Neutrophil (primary cell): ENCODE measurements at regions not wholly inside any gene's neighbourhood (a gene's known extent, or its start where the extent isn't known, plus 50 kb on each side); places are given as distances from the start of the nearest gene placed in this dataset.

Experiments
- H3K27ac ChIP-seq: fragments of 200-600 bp; sonication (generic); 2 replicates; pipeline ENCODE4 v1.5.1; 2016; ENCODE audit warnings: mild to moderate bottlenecking, moderate library complexity
- H3K27me3 ChIP-seq: fragments of 200-600 bp; sonication (generic); 2 replicates; pipeline ENCODE4 v1.6.0; 2016; ENCODE audit warnings: mild to moderate bottlenecking
- H3K36me3 ChIP-seq: fragments of 200-600 bp; sonication (generic); 2 replicates; pipeline ENCODE4 v1.5.1; 2017
- H3K4me1 ChIP-seq, 2 experiments: fragments of 200-600 bp in 1 of 2; sonication (generic) in 1 of 2; 1 replicate in 1 of 2; 2 replicates in 1 of 2; pipeline versions ENCODE4 v1.5.1 to v1.6.1; 2013 to 2016; ENCODE audit warnings: low read depth in 1 of 2, low read length in 1 of 2, mild to moderate bottlenecking in 1 of 2, moderate library complexity in 1 of 2; ENCODE audit not compliant: control insufficient read depth in 1 of 2, insufficient read depth in 1 of 2
- H3K4me3 ChIP-seq, 2 experiments: fragments of 200-600 bp in 1 of 2; sonication (generic) in 1 of 2; 1 replicate in 1 of 2; 2 replicates in 1 of 2; pipeline ENCODE4 v1.5.1; 2013 to 2016; ENCODE audit warnings: low read depth in 1 of 2, low read length in 1 of 2, mild to moderate bottlenecking in 1 of 2, moderate library complexity in 1 of 2
- H3K9me3 ChIP-seq: fragments of 200-600 bp; sonication (generic); 2 replicates; pipeline ENCODE4 v1.5.1; 2016
- TF ChIP-seq, protein P1 (sequence below): fragments of 200-600 bp; sonication (generic); IDR thresholded peaks from 2 replicates; pipeline ENCODE4 v1.5.1; 2016; ENCODE audit warnings: antibody characterized with exemption

DNA sequence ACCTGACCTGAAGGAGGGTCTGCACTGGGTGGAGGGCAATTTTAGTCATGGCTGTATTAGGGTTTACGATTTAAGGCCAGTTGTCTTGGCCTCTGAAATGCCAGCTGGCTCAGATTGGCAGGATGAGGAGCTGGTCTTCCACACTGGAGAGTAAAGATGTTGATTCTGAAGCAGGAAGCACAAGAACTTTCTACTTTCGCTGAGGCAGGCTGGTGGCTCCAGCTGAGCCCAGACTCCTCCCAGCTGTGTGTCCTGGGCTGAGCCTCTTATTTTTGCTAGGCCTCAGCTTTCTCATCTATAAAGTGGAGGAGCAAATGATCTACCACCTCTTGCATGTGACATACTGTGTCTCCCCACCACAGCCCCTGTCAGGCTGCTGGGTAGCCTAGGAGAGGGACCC, 74.4 kb downstream of the MRM1 start:
- no peak overlapping the region for H3K4me3 ChIP-seq
- no peaks in the 10 kb centered on the region for H3K9me3 ChIP-seq
- TF ChIP-seq, protein P1, sequence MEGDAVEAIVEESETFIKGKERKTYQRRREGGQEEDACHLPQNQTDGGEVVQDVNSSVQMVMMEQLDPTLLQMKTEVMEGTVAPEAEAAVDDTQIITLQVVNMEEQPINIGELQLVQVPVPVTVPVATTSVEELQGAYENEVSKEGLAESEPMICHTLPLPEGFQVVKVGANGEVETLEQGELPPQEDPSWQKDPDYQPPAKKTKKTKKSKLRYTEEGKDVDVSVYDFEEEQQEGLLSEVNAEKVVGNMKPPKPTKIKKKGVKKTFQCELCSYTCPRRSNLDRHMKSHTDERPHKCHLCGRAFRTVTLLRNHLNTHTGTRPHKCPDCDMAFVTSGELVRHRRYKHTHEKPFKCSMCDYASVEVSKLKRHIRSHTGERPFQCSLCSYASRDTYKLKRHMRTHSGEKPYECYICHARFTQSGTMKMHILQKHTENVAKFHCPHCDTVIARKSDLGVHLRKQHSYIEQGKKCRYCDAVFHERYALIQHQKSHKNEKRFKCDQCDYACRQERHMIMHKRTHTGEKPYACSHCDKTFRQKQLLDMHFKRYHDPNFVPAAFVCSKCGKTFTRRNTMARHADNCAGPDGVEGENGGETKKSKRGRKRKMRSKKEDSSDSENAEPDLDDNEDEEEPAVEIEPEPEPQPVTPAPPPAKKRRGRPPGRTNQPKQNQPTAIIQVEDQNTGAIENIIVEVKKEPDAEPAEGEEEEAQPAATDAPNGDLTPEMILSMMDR = no peak

DNA sequence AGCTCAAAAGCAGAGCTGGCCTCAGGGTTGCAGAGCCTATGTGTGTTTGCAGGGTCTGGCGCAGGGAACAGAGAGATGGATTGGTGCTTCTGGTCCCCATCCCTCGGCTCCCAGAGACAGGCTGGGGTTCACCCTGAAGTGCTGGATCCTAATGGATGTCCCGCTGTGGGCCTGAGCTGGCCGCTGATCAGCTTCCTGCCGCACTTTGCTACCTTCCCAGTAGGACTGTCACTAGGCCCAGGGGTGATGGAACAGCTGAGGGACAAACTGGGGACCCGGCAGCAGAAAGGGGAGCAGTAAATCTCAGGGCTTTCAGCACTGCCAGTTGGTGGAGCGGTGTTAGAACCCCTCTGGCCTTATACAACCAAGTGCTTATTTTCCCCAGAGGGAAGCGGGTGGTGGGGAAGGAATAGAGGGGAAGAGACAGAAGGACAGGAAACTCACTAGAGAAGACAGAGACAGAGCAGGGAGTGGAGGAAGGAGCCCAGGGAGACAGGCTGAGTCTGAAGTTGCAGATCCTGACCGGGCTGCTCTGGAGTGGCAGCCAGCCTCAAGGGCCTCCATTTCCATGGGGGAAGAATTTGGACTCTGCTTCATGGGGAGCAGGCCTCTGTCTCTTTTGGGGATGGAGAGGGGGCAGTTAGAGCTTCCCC, 78.6 kb downstream of the MRM1 start:
- TF ChIP-seq, protein P1 = no peak
- Histone ChIP-seq H3K4me1 (no peaks in the 10 kb centered on the region), H3K27ac (no peak overlapping the region), H3K27me3 (peaks cover 18% of the 10 kb centered on the region), H3K9me3 (no peaks in the 10 kb centered on the region), H3K4me3 (no peak overlapping the region), H3K36me3 (no peaks in the 10 kb centered on the region)

More for the DNA sequence above, 74.4 kb downstream of the MRM1 start:
- H3K36me3 ChIP-seq = no peaks in the 10 kb centered on the region
- H3K27ac ChIP-seq = no peak overlapping the region
- H3K4me1 ChIP-seq = no peaks in the 10 kb centered on the region
- peaks cover 6% of the 10 kb centered on the region for H3K27me3 ChIP-seq

DNA sequence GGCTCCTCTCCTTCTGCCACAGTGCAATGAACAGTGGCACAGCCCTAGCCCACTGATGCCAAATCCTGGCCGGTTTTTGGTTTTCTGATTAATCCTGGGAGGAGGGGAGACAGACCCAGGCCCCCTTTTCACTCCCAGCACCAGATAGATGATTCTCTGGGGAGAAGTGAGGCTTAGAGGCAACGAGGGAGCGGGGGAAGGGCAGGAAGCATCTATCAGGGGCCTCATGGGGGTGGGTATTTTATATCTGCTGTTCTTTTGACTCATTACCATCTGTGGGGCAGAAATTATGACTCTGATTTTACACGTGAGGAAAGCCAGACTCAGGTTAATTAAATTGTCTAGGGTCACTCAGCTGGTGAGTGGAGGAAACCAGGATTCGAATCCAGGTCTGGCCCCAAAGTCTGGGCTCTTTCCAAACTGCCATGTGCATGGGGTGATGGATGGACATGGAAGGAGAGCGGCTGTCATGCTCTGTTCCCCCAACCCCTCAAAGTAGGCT, 79.4 kb downstream of the MRM1 start:
- H3K4me3 ChIP-seq = no peak overlapping the region
- H3K36me3 ChIP-seq = no peaks in the 10 kb centered on the region
- TF ChIP-seq, protein P1 = no peak
- H3K4me1 ChIP-seq = no peaks in the 10 kb centered on the region
- H3K27me3 ChIP-seq = peaks cover 15% of the 10 kb centered on the region
- H3K9me3 ChIP-seq = no peaks in the 10 kb centered on the region
- H3K27ac ChIP-seq = no peak overlapping the region

DNA sequence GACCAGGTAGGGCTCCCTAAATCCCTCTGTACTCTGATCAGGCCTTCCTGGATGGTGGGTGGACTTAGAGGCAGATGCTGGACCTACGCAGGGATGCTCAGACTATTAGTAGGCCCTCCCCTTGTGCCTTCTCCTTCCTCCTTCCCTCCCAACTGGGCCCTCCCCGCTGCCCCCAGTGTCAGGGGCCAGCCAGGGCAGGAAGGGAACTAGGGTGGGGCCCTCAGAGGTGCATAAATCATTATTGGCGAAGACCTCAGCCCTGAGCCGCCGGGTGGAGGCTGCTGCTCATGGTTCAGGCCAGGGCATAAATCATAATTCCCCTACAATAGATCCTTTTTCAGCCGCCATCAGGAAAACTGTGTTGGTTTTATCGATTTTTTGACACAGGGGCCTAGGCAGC, 81.4 kb downstream of the MRM1 start:
- H3K9me3 ChIP-seq = no peaks in the 10 kb centered on the region
- TF ChIP-seq, protein P1 = no peak
- H3K4me3 ChIP-seq = no peak overlapping the region
- no peak overlapping the region for H3K27ac ChIP-seq
- H3K36me3 ChIP-seq = no peaks in the 10 kb centered on the region
- H3K4me1 ChIP-seq = no peaks in the 10 kb centered on the region
- H3K27me3 ChIP-seq = peaks cover 12% of the 10 kb centered on the region

DNA sequence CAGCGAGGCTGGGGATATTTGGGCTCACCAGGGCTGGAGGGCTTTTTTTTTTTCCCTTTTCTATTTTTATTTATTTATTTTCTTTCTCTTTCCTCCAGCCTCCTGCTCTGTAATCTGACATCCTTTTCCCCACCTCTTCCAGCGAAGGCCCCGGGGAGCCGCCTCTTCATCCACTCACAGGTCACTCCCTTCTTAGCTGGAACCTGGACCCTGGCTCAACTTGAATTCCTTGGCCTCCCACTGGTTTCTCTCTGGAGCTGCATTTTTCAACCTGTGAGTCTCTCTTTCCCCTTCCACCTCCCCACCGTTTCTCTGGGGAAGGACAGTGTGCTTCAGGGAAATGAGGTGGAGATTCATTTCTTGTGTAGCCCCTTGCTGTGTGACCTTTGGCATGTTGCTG, 82.0 kb downstream of the MRM1 start:
- H3K4me3 ChIP-seq = no peak overlapping the region
- no peaks in the 10 kb centered on the region for H3K4me1 ChIP-seq
- no peak overlapping the region for H3K27ac ChIP-seq
- H3K27me3 ChIP-seq = peaks cover 12% of the 10 kb centered on the region
- TF ChIP-seq, protein P1 = no peak
- H3K9me3 ChIP-seq = no peaks in the 10 kb centered on the region
- no peaks in the 10 kb centered on the region for H3K36me3 ChIP-seq
